Mesenchymal stem cell (in vitro differentiated cells and primary cell): ENCODE measurements at regions not wholly inside any gene's neighbourhood (a gene's known extent, or its start where the extent isn't known, plus 50 kb on each side); places are given as distances from the start of the nearest gene placed in this dataset.

Experiments used
- DNase-seq: peaks from one replicate; pipeline ENCODE4 v3.0.0-alpha.2; 2013
- H2AFZ ChIP-seq: one replicate; pipeline ENCODE4 v1.6.1; 2013; ENCODE audit warnings: low read depth, mild to moderate bottlenecking, control low read depth, inconsistent platforms, low read length, moderate library complexity
- H2AK5ac ChIP-seq: 2 replicates; pipeline ENCODE4 v1.6.1; 2013; ENCODE audit warnings: low read length, moderate library complexity, mild to moderate bottlenecking, inconsistent platforms; ENCODE audit not compliant: severe bottlenecking
- H2BK120ac ChIP-seq: one replicate; pipeline ENCODE4 v1.6.1; 2013; ENCODE audit warnings: low read depth, mild to moderate bottlenecking, inconsistent platforms, low read length, moderate library complexity
- H2BK12ac ChIP-seq, 2 experiments: one replicate each; pipeline ENCODE4 v1.6.1; 2013; ENCODE audit warnings: inconsistent platforms in 2 of 2, low read length in 2 of 2, mild to moderate bottlenecking in 2 of 2, moderate library complexity in 2 of 2, control low read depth in 1 of 2
- H2BK15ac ChIP-seq: one replicate; pipeline ENCODE4 v1.6.1; 2013; ENCODE audit warnings: mild to moderate bottlenecking, low read depth, inconsistent platforms; ENCODE audit not compliant: poor library complexity, severe bottlenecking
- H2BK5ac ChIP-seq: 2 replicates; pipeline ENCODE4 v1.6.1; 2013; ENCODE audit warnings: low read depth, mild to moderate bottlenecking, low read length, control low read depth, inconsistent platforms; ENCODE audit not compliant: poor library complexity, severe bottlenecking
- H3K14ac ChIP-seq, 2 experiments: one replicate each; pipeline ENCODE4 v1.6.1; 2013; ENCODE audit warnings: inconsistent platforms in 2 of 2, low read length in 2 of 2, control low read depth in 1 of 2, mild to moderate bottlenecking in 1 of 2, moderate library complexity in 1 of 2
- H3K18ac ChIP-seq, 2 experiments: one replicate each; pipeline ENCODE4 v1.6.1; 2013; ENCODE audit warnings: inconsistent platforms in 2 of 2, low read length in 2 of 2, control low read depth in 1 of 2, low read depth in 1 of 2, mild to moderate bottlenecking in 1 of 2
- H3K23ac ChIP-seq, 2 experiments: one replicate each; pipeline ENCODE4 v1.6.1; 2013; ENCODE audit warnings: inconsistent platforms in 2 of 2, low read length in 2 of 2, mild to moderate bottlenecking in 2 of 2, moderate library complexity in 2 of 2, control low read depth in 1 of 2
- H3K27ac ChIP-seq: 2 replicates; pipeline ENCODE4 v1.5.1; 2013; ENCODE audit warnings: mild to moderate bottlenecking, moderate library complexity, low read length, control low read depth, inconsistent platforms; ENCODE audit not compliant: poor library complexity, severe bottlenecking
- H3K27me3 ChIP-seq, 2 experiments: 2 replicates each; pipeline versions ENCODE4 v1.6.1 to v1.7.0; 2013; ENCODE audit warnings: low read length in 2 of 2, mild to moderate bottlenecking in 2 of 2, moderate library complexity in 2 of 2, control low read depth in 1 of 2, inconsistent platforms in 1 of 2; ENCODE audit not compliant: control insufficient read depth in 1 of 2, insufficient read depth in 1 of 2
- H3K36me3 ChIP-seq, 2 experiments: 2 replicates each; pipeline versions ENCODE4 v1.6.1 to v1.7.0; 2013; ENCODE audit warnings: low read length in 2 of 2, control low read depth in 1 of 2, inconsistent platforms in 1 of 2, low read depth in 1 of 2, mild to moderate bottlenecking in 1 of 2; ENCODE audit not compliant: insufficient read depth in 2 of 2, control insufficient read depth in 1 of 2
- H3K4ac ChIP-seq, 2 experiments: one replicate each; pipeline ENCODE4 v1.6.1; 2013; ENCODE audit warnings: inconsistent platforms in 2 of 2, low read length in 2 of 2, mild to moderate bottlenecking in 2 of 2, moderate library complexity in 2 of 2, control low read depth in 1 of 2, low read depth in 1 of 2
- H3K4me1 ChIP-seq: 2 replicates; pipeline ENCODE4 v1.6.1; 2013; ENCODE audit warnings: low read depth, low read length, control low read depth; ENCODE audit not compliant: control insufficient read depth, insufficient read depth
- H3K4me2 ChIP-seq: 2 replicates; pipeline ENCODE4 v1.6.1; 2013; ENCODE audit warnings: low read length, mild to moderate bottlenecking, inconsistent platforms; ENCODE audit not compliant: poor library complexity, severe bottlenecking
- H3K4me3 ChIP-seq, 2 experiments: 2 replicates each; pipeline versions ENCODE4 v1.5.1 to v1.7.0; 2013; ENCODE audit warnings: low read length in 2 of 2, mild to moderate bottlenecking in 2 of 2, control low read depth in 1 of 2, low read depth in 1 of 2; ENCODE audit not compliant: insufficient read depth in 1 of 2
- H3K79me1 ChIP-seq: replicated peaks from 2 replicates; pipeline ENCODE4 v1.6.1; 2013; ENCODE audit warnings: mild to moderate bottlenecking, control low read depth, low read length, inconsistent platforms; ENCODE audit not compliant: poor library complexity, severe bottlenecking
- H3K9ac ChIP-seq: 2 replicates; pipeline ENCODE4 v1.7.0; 2013; ENCODE audit warnings: mild to moderate bottlenecking, low read length, moderate library complexity
- H3K9me3 ChIP-seq: 2 replicates; pipeline ENCODE4 v1.7.0; 2013; ENCODE audit warnings: mild to moderate bottlenecking, low read length; ENCODE audit not compliant: control insufficient read depth
- H4K8ac ChIP-seq: one replicate; pipeline ENCODE4 v1.6.1; 2013; ENCODE audit warnings: inconsistent platforms, mild to moderate bottlenecking, low read length, moderate library complexity
- H4K91ac ChIP-seq: one replicate; pipeline ENCODE4 v1.6.1; 2013; ENCODE audit warnings: mild to moderate bottlenecking, low read length, inconsistent platforms
- WGBS: methylation state at CpG from one replicate; pipeline ENCODE4 v1.1.7; 2013; ENCODE audit warnings: mixed read lengths; 5-methylcytosine and 5-hydroxymethylcytosine counted together

DNA sequence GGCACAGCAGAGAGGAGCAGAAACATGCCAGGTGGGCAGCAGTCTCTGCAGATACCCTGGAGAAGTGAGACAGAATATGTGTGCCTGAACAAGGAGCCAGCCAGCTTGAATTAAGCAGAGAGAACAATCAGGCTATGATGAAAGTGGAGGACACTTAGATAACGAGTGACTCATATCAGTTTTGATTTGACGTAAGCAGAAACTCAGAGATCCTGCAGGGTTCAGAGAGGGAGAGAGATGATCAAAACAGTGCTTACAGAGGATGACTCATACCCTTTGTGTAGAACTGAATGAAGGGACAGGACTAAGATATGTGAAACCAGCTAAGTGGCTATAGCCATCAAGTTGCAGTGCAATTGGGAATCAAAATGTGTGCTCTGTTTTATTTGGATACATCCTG, 300.7 kb downstream of the TENT5A start:
- H2BK15ac ChIP-seq, result no peak overlapping the region
- 14% methylated on average over 2 of the region's 2 CpGs for WGBS
- H3K27ac ChIP-seq, result no peak overlapping the region
- H3K4me3 ChIP-seq, result no peak overlapping the region
- no peaks in the 10 kb centered on the region for H3K36me3 ChIP-seq
- H2BK120ac ChIP-seq, result no peak overlapping the region
- no peak overlapping the region for H2AK5ac ChIP-seq
- H2BK12ac ChIP-seq, result no peak overlapping the region
- no peak overlapping the region for H3K9ac ChIP-seq
- no peak overlapping the region for H3K14ac ChIP-seq
- H2BK5ac ChIP-seq, result no peak overlapping the region
- no peak overlapping the region for H3K23ac ChIP-seq
- H3K79me1 ChIP-seq, result no peaks in the 10 kb centered on the region
- H3K4me2 ChIP-seq, result no peak overlapping the region
- no peaks in the 10 kb centered on the region for H3K4me1 ChIP-seq
- DNase-seq, result peak; percentile 93
- no peaks in the 10 kb centered on the region for H3K9me3 ChIP-seq
- peak overlapping the region; percentile 65 for H4K91ac ChIP-seq
- no peaks in the 10 kb centered on the region for H3K27me3 ChIP-seq
- H3K4ac ChIP-seq, result no peak overlapping the region
- no peak overlapping the region for H3K18ac ChIP-seq
- peak overlapping the region; percentile 67 for H4K8ac ChIP-seq
- H2AFZ ChIP-seq, result no peak overlapping the region

DNA sequence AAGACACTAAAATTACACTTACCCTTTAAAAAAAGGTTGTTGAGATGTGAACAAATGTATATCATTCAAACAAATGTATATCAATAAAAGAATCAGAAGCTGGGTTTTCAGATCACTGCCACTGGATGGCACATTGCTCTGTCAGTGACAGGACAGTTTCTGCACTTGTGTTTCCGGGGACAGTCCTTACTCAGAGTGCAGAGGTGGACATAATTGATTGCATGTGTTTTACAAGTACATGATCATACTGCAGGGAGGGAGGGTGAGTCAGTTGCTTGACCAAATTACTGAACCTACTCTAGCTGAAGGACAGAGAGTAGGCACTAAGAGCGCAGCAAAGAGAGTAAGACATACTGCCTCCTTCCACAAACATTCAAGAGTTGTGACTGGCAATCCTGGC, 302.3 kb downstream of the TENT5A start:
- no peaks in the 10 kb centered on the region for H3K79me1 ChIP-seq
- H2BK120ac ChIP-seq, result no peak overlapping the region
- H3K27ac ChIP-seq, result no peak overlapping the region
- no peak overlapping the region for H3K9ac ChIP-seq
- no peak overlapping the region for H4K8ac ChIP-seq
- H3K4me3 ChIP-seq, result no peak overlapping the region
- no peaks in the 10 kb centered on the region for H3K27me3 ChIP-seq
- no peak overlapping the region for H2BK15ac ChIP-seq
- WGBS, result 46% methylated on average over 1 of the region's 2 CpGs
- H2AK5ac ChIP-seq, result no peak overlapping the region
- DNase-seq, result peak; percentile 21
- H3K36me3 ChIP-seq, result no peaks in the 10 kb centered on the region
- no peak overlapping the region for H2BK12ac ChIP-seq
- H3K14ac ChIP-seq, result no peak overlapping the region
- no peak overlapping the region for H2BK5ac ChIP-seq
- no peaks in the 10 kb centered on the region for H3K4me1 ChIP-seq
- H2AFZ ChIP-seq, result no peak overlapping the region
- no peak overlapping the region for H3K23ac ChIP-seq
- H4K91ac ChIP-seq, result no peak overlapping the region
- H3K9me3 ChIP-seq, result no peaks in the 10 kb centered on the region
- H3K18ac ChIP-seq, result no peak overlapping the region
- H3K4ac ChIP-seq, result no peak overlapping the region
- no peak overlapping the region for H3K4me2 ChIP-seq

DNA sequence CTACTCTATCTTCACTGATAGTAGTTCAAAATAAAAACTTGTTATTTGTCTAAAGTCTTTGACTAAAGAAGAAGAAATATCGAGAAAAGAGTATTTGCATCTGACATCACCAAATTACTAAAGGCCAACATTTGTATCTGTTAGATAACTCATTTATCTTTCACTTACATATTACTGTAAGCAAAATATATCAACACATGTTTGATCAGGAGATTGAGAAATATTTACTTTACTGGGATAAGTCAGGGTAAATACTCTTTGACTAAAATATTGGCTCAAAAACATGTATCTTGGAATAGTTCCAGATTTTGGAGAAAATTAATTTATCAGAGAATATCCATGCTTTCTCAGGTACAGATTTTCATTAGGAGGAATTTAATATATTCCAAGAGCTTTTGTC, 306.0 kb downstream of the TENT5A start:
- H2BK5ac ChIP-seq, result no peak overlapping the region
- no peaks in the 10 kb centered on the region for H3K79me1 ChIP-seq
- H3K4me2 ChIP-seq, result no peak overlapping the region
- no peak overlapping the region for H3K27ac ChIP-seq
- H3K4me1 ChIP-seq, result no peaks in the 10 kb centered on the region
- no peak overlapping the region for H2BK12ac ChIP-seq
- H2AFZ ChIP-seq, result no peak overlapping the region
- no peak overlapping the region for H2BK15ac ChIP-seq
- H4K91ac ChIP-seq, result no peak overlapping the region
- no peak overlapping the region for H3K4me3 ChIP-seq
- no CpG with 5 or more reads among the region's 1 CpG for WGBS
- H3K18ac ChIP-seq, result no peak overlapping the region
- H3K27me3 ChIP-seq, result no peaks in the 10 kb centered on the region
- DNase-seq, result no peak
- no peak overlapping the region for H3K9ac ChIP-seq
- no peak overlapping the region for H3K23ac ChIP-seq
- peaks cover 3% of the 10 kb centered on the region for H3K9me3 ChIP-seq
- H3K4ac ChIP-seq, result no peak overlapping the region
- no peak overlapping the region for H3K14ac ChIP-seq
- no peaks in the 10 kb centered on the region for H3K36me3 ChIP-seq
- no peak overlapping the region for H4K8ac ChIP-seq
- no peak overlapping the region for H2BK120ac ChIP-seq
- H2AK5ac ChIP-seq, result no peak overlapping the region

DNA sequence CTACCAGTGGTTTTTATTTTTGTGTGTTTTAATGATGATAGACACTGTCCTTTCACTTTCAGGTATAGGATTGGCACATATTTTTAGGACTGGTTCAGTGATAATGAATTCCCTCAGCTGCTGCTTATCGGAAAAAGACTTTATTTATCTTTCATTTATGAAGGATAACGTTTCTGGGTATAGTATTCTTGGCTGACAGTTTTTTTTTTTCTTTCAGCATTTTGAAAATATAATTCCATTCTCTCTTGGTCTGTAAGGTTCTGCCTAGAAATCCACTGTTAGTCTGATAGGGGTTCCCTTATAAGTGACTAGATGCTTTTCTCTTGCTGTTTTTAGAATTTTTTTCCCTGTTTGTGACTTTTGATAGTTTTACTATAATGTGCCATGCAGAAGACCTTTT, 313.1 kb downstream of the TENT5A start:
- Histone ChIP-seq H3K4me2 (no peak overlapping the region), H2AK5ac (no peak overlapping the region), H3K27ac (no peak overlapping the region), H4K8ac (no peak overlapping the region), H2AFZ (no peak overlapping the region), H3K18ac (no peak overlapping the region), H3K9me3 (peaks cover 44% of the 10 kb centered on the region), H4K91ac (no peak overlapping the region), H3K4me1 (no peaks in the 10 kb centered on the region), H3K9ac (no peak overlapping the region), H3K79me1 (no peaks in the 10 kb centered on the region), H2BK12ac (no peak overlapping the region), H3K23ac (no peak overlapping the region), H3K4ac (no peak overlapping the region), H2BK15ac (no peak overlapping the region), H2BK120ac (no peak overlapping the region), H3K4me3 (no peak overlapping the region), H3K36me3 (no peaks in the 10 kb centered on the region), H2BK5ac (no peak overlapping the region), H3K14ac (no peak overlapping the region), H3K27me3 (no peaks in the 10 kb centered on the region)
- no CpG with 5 or more reads among the region's 2 CpGs for WGBS
- DNase-seq, result no peak
